GM23338 (cell line): ENCODE measurements at regions not wholly inside any gene's neighbourhood (a gene's known extent, or its start where the extent isn't known, plus 50 kb on each side); places are given as distances from the start of the nearest gene placed in this dataset.

Experiments used
- ATAC-seq: fragments of 200-7000 bp; cut with Tn5 transposase; 3 replicates; pipeline ENCODE4 v1.9.1; 2020
- DNase-seq: peaks from one replicate; pipeline ENCODE4 v3.0.0-alpha.2; 2015; ENCODE audit warnings: low spot score
- H2AFZ ChIP-seq: fragments of 200-600 bp; sonication (generic); 2 replicates; pipeline ENCODE4 v1.8.0; 2016; ENCODE audit warnings: antibody characterized with exemption, mild to moderate bottlenecking, moderate library complexity
- H3F3A ChIP-seq: fragments of 200-600 bp; sonication (generic); replicated peaks from 2 replicates; pipeline ENCODE4 v1.8.0; 2017; ENCODE audit warnings: antibody characterized with exemption, mixed run types, low read depth
- H3K27ac ChIP-seq: fragments of 200-600 bp; sonication (generic); 2 replicates; pipeline ENCODE4 v1.6.1; 2016; ENCODE audit warnings: low read depth
- H3K27me3 ChIP-seq: fragments of 200-600 bp; sonication (generic); 2 replicates; pipeline ENCODE4 v1.8.0; 2016; ENCODE audit warnings: mild to moderate bottlenecking, mixed run types, moderate library complexity; ENCODE audit not compliant: insufficient read depth
- H3K36me3 ChIP-seq: fragments of 200-600 bp; sonication (generic); 2 replicates; pipeline ENCODE4 v1.8.0; 2016; ENCODE audit warnings: mild to moderate bottlenecking; ENCODE audit not compliant: insufficient read depth
- H3K4me1 ChIP-seq: fragments of 200-600 bp; sonication (generic); 2 replicates; pipeline ENCODE4 v1.8.0; 2016; ENCODE audit warnings: mild to moderate bottlenecking, moderate library complexity; ENCODE audit not compliant: insufficient read depth
- H3K4me2 ChIP-seq: fragments of 200-600 bp; sonication (generic); 2 replicates; pipeline ENCODE4 v1.7.1; 2017; ENCODE audit warnings: mixed run types
- H3K4me3 ChIP-seq: fragments of 200-600 bp; sonication (generic); 2 replicates; pipeline ENCODE4 v1.6.1; 2016; ENCODE audit warnings: mixed run types
- H3K79me2 ChIP-seq: fragments of 200-600 bp; sonication (generic); replicated peaks from 2 replicates; pipeline ENCODE4 v1.8.0; 2017; ENCODE audit warnings: mild to moderate bottlenecking; ENCODE audit not compliant: insufficient read depth
- H3K9me2 ChIP-seq: fragments of 200-600 bp; sonication (generic); 2 replicates; pipeline ENCODE4 v1.8.0; 2017; ENCODE audit not compliant: insufficient read depth
- H4K20me1 ChIP-seq: fragments of 200-600 bp; sonication (generic); replicated peaks from 2 replicates; pipeline ENCODE4 v1.8.0; 2017; ENCODE audit warnings: mild to moderate bottlenecking; ENCODE audit not compliant: insufficient read depth
- H3K27ac Mint-ChIP-seq: 2 replicates; pipeline ENCODE4 v1.8.0; 2020; ENCODE audit warnings: inconsistent platforms, mild to moderate bottlenecking, moderate library complexity, mixed read lengths
- H3K27me3 Mint-ChIP-seq: 3 replicates; pipeline ENCODE4 v1.8.0; 2022; ENCODE audit warnings: low read depth, mild to moderate bottlenecking, moderate library complexity, mixed read lengths, inconsistent platforms; ENCODE audit not compliant: insufficient read depth, poor library complexity
- H3K36me3 Mint-ChIP-seq: 3 replicates; pipeline ENCODE4 v1.8.0; 2021; ENCODE audit warnings: low read depth, mild to moderate bottlenecking, inconsistent platforms, moderate library complexity, mixed read lengths
- H3K4me1 Mint-ChIP-seq: 3 replicates; pipeline ENCODE4 v1.8.0; 2020; ENCODE audit warnings: mild to moderate bottlenecking, inconsistent platforms, mixed read lengths
- H3K4me3 Mint-ChIP-seq: 3 replicates; pipeline ENCODE4 v1.8.0; 2021; ENCODE audit warnings: moderate library complexity, mild to moderate bottlenecking, inconsistent platforms, mixed read lengths
- H3K9me3 Mint-ChIP-seq: 3 replicates; pipeline ENCODE4 v1.8.0; 2020; ENCODE audit warnings: moderate library complexity, mild to moderate bottlenecking, inconsistent platforms, mixed read lengths
- EZH2 ChIP-seq: fragments of 200-600 bp; sonication (generic); IDR thresholded peaks from one replicate; pipeline ENCODE4 v1.8.0; 2017; ENCODE audit warnings: antibody characterized with exemption, mild to moderate bottlenecking, low read depth; ENCODE audit not compliant: unreplicated experiment
- EZH2phosphoT487 ChIP-seq: fragments of 200-600 bp; sonication (generic); IDR thresholded peaks from one replicate; pipeline ENCODE4 v1.8.1; 2018; ENCODE audit warnings: antibody characterized with exemption; ENCODE audit not compliant: unreplicated experiment
- JUNB ChIP-seq: IDR thresholded peaks from one replicate; pipeline ENCODE4 v1.6.1; 2016; ENCODE audit warnings: antibody characterized with exemption; ENCODE audit not compliant: unreplicated experiment
- POLR2AphosphoS5 ChIP-seq: IDR thresholded peaks from 2 replicates; pipeline ENCODE4 v1.6.1; 2016; ENCODE audit warnings: antibody characterized with exemption, low read depth
- STAT1 ChIP-seq: IDR thresholded peaks from one replicate; pipeline ENCODE4 v1.6.1; 2016; ENCODE audit warnings: antibody characterized with exemption; ENCODE audit not compliant: unreplicated experiment
- ZNF114 ChIP-seq: fragments of 250-450 bp; sonication (Bioruptor Pico); IDR thresholded peaks from 2 replicates; pipeline ENCODE4 v1.5.0; 2020; ENCODE audit warnings: mild to moderate bottlenecking, moderate library complexity
- ZNF331 ChIP-seq: fragments of 250-450 bp; sonication (Bioruptor Pico); IDR thresholded peaks from 2 replicates; pipeline ENCODE4 v1.5.0; 2020; ENCODE audit warnings: low read depth, mild to moderate bottlenecking, moderate library complexity
- TF ChIP-seq, protein P1 (sequence below), 2 experiments: fragments of 200-600 bp in 1 of 2; sonication (generic) in 1 of 2; conservative IDR thresholded peaks; 2 replicates each; pipeline versions ENCODE4 v1.5.1 to v1.6.1; 2016 to 2017; ENCODE audit warnings: antibody characterized with exemption in 2 of 2, low read depth in 2 of 2, mild to moderate bottlenecking in 2 of 2, moderate library complexity in 1 of 2
- TF ChIP-seq, protein P2 (sequence below): IDR thresholded peaks from 2 replicates; pipeline ENCODE4 v1.6.1; 2016; ENCODE audit warnings: antibody characterized with exemption
- TF ChIP-seq, protein P3 (sequence below): fragments of 250-450 bp; sonication (Bioruptor Pico); IDR thresholded peaks from 2 replicates; pipeline ENCODE4 v1.5.0; 2020; ENCODE audit warnings: mild to moderate bottlenecking, moderate library complexity

GRCh38 chr22:27615408-27615807 is 186.1 kb downstream of the MN1 start:
- Histone ChIP-seq H3K79me2 (no peaks in the 10 kb centered on the region), H3K36me3 (no peaks in the 10 kb centered on the region), H2AFZ (no peak overlapping the region), H3K27me3 (peaks cover 33% of the 10 kb centered on the region), H4K20me1 (no peaks in the 10 kb centered on the region), H3K4me1 (peaks cover 16% of the 10 kb centered on the region), H3K4me3 (no peak overlapping the region), H3F3A (no peaks in the 10 kb centered on the region; the same call in 1 of the 2 replicates), H3K4me2 (no peak overlapping the region), H3K9me2 (no peaks in the 10 kb centered on the region), H3K27ac (no peak overlapping the region)
- DNase-seq (no peak), ATAC-seq (no peak)
- Mint-ChIP-seq H3K36me3 (no peaks in the 10 kb centered on the region), H3K27me3 (peaks cover 29% of the 10 kb centered on the region), H3K4me1 (peaks cover 35% of the 10 kb centered on the region), H3K4me3 (no peak overlapping the region), H3K9me3 (no peaks in the 10 kb centered on the region; the same call in 2 of the 3 replicates), H3K27ac (no peak overlapping the region)
- TF ChIP-seq ZNF114 (no peak), ZNF331 (CRISPR knock-in tag) (no peak), EZH2phosphoT487 (no peak), EZH2 (no peak), STAT1 (no peak), POLR2AphosphoS5 (no peak), JUNB (no peak)
- TF ChIP-seq, protein P1, sequence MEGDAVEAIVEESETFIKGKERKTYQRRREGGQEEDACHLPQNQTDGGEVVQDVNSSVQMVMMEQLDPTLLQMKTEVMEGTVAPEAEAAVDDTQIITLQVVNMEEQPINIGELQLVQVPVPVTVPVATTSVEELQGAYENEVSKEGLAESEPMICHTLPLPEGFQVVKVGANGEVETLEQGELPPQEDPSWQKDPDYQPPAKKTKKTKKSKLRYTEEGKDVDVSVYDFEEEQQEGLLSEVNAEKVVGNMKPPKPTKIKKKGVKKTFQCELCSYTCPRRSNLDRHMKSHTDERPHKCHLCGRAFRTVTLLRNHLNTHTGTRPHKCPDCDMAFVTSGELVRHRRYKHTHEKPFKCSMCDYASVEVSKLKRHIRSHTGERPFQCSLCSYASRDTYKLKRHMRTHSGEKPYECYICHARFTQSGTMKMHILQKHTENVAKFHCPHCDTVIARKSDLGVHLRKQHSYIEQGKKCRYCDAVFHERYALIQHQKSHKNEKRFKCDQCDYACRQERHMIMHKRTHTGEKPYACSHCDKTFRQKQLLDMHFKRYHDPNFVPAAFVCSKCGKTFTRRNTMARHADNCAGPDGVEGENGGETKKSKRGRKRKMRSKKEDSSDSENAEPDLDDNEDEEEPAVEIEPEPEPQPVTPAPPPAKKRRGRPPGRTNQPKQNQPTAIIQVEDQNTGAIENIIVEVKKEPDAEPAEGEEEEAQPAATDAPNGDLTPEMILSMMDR (conservative IDR thresholded peaks at IDR 0.05; ENCODE audit: low read depth in 2 of 2) = no peak
- TF ChIP-seq, protein P2, sequence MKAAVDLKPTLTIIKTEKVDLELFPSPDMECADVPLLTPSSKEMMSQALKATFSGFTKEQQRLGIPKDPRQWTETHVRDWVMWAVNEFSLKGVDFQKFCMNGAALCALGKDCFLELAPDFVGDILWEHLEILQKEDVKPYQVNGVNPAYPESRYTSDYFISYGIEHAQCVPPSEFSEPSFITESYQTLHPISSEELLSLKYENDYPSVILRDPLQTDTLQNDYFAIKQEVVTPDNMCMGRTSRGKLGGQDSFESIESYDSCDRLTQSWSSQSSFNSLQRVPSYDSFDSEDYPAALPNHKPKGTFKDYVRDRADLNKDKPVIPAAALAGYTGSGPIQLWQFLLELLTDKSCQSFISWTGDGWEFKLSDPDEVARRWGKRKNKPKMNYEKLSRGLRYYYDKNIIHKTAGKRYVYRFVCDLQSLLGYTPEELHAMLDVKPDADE = no peak
- TF ChIP-seq, protein P3, sequence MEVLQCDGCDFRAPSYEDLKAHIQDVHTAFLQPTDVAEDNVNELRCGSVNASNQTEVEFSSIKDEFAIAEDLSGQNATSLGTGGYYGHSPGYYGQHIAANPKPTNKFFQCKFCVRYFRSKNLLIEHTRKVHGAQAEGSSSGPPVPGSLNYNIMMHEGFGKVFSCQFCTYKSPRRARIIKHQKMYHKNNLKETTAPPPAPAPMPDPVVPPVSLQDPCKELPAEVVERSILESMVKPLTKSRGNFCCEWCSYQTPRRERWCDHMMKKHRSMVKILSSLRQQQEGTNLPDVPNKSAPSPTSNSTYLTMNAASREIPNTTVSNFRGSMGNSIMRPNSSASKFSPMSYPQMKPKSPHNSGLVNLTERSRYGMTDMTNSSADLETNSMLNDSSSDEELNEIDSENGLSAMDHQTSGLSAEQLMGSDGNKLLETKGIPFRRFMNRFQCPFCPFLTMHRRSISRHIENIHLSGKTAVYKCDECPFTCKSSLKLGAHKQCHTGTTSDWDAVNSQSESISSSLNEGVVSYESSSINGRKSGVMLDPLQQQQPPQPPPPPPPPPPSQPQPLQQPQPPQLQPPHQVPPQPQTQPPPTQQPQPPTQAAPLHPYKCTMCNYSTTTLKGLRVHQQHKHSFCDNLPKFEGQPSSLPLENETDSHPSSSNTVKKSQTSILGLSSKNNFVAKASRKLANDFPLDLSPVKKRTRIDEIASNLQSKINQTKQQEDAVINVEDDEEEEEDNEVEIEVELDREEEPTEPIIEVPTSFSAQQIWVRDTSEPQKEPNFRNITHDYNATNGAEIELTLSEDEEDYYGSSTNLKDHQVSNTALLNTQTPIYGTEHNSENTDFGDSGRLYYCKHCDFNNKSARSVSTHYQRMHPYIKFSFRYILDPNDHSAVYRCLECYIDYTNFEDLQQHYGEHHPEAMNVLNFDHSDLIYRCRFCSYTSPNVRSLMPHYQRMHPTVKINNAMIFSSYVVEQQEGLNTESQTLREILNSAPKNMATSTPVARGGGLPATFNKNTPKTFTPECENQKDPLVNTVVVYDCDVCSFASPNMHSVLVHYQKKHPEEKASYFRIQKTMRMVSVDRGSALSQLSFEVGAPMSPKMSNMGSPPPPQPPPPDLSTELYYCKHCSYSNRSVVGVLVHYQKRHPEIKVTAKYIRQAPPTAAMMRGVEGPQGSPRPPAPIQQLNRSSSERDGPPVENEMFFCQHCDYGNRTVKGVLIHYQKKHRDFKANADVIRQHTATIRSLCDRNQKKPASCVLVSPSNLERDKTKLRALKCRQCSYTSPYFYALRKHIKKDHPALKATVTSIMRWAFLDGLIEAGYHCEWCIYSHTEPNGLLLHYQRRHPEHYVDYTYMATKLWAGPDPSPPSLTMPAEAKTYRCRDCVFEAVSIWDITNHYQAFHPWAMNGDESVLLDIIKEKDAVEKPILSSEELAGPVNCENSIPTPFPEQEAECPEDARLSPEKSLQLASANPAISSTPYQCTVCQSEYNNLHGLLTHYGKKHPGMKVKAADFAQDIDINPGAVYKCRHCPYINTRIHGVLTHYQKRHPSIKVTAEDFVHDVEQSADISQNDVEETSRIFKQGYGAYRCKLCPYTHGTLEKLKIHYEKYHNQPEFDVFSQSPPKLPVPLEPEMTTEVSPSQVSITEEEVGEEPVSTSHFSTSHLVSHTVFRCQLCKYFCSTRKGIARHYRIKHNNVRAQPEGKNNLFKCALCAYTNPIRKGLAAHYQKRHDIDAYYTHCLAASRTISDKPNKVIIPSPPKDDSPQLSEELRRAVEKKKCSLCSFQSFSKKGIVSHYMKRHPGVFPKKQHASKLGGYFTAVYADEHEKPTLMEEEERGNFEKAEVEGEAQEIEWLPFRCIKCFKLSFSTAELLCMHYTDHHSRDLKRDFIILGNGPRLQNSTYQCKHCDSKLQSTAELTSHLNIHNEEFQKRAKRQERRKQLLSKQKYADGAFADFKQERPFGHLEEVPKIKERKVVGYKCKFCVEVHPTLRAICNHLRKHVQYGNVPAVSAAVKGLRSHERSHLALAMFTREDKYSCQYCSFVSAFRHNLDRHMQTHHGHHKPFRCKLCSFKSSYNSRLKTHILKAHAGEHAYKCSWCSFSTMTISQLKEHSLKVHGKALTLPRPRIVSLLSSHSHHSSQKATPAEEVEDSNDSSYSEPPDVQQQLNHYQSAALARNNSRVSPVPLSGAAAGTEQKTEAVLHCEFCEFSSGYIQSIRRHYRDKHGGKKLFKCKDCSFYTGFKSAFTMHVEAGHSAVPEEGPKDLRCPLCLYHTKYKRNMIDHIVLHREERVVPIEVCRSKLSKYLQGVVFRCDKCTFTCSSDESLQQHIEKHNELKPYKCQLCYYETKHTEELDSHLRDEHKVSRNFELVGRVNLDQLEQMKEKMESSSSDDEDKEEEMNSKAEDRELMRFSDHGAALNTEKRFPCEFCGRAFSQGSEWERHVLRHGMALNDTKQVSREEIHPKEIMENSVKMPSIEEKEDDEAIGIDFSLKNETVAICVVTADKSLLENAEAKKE (CRISPR knock-in tag) = no peak
